SK-N-SH treated with all-trans-retinoic acid at 6 μM for 48 hours (cell line): ENCODE measurements at regions not wholly inside any gene's neighbourhood (a gene's known extent, or its start where the extent isn't known, plus 50 kb on each side); places are given as distances from the start of the nearest gene placed in this dataset.

Experiments used
- ATAC-seq: fragments of 200-7000 bp; cut with Tn5 transposase; 3 replicates; pipeline ENCODE4 v1.9.1; 2020; ENCODE audit warnings: mild to moderate bottlenecking, moderate library complexity
- ARNTL ChIP-seq: fragments of 450-650 bp; formaldehyde crosslinking; IDR thresholded peaks from 2 replicates; pipeline ENCODE4 v1.5.0; 2020; ENCODE audit warnings: low read depth, mild to moderate bottlenecking, moderate library complexity, borderline replicate concordance
- BACH2 ChIP-seq: fragments of 250-450 bp; sonication (Bioruptor Pico); IDR thresholded peaks from 2 replicates; pipeline ENCODE4 v1.9.0; 2021; ENCODE audit warnings: mild to moderate bottlenecking, borderline replicate concordance
- CSDC2 ChIP-seq: fragments of 250-450 bp; sonication (Bioruptor Pico); IDR thresholded peaks from 2 replicates; pipeline ENCODE4 v1.5.0; 2020; ENCODE audit warnings: mild to moderate bottlenecking, moderate library complexity
- CSRNP3 ChIP-seq: fragments of 250-450 bp; sonication (Bioruptor Pico); IDR thresholded peaks from 2 replicates; pipeline ENCODE4 v1.5.1; 2021; ENCODE audit warnings: mild to moderate bottlenecking, moderate library complexity
- ESRRG ChIP-seq: fragments of 250-450 bp; sonication (Bioruptor Pico); IDR thresholded peaks from 2 replicates; pipeline ENCODE4 v1.6.1; 2021; ENCODE audit warnings: mild to moderate bottlenecking
- OSR1 ChIP-seq: fragments of 250-450 bp; sonication (Bioruptor Pico); IDR thresholded peaks from 2 replicates; pipeline ENCODE4 v1.8.0; 2022; ENCODE audit warnings: moderate library complexity, mild to moderate bottlenecking, inconsistent platforms
- PATZ1 ChIP-seq: fragments of 250-450 bp; sonication (Bioruptor Pico); IDR thresholded peaks from 2 replicates; pipeline ENCODE4 v1.8.0; 2020; ENCODE audit warnings: mild to moderate bottlenecking, moderate library complexity, borderline replicate concordance
- POU6F1 ChIP-seq: fragments of 250-450 bp; sonication (Bioruptor Pico); IDR thresholded peaks from 2 replicates; pipeline ENCODE4 v1.8.0; 2021; ENCODE audit warnings: low read depth, mild to moderate bottlenecking, moderate library complexity, borderline replicate concordance
- PPARA ChIP-seq: fragments of 250-450 bp; sonication (Bioruptor Pico); IDR thresholded peaks from 2 replicates; pipeline ENCODE4 v1.5.0; 2020; ENCODE audit warnings: mild to moderate bottlenecking, borderline replicate concordance
- SNAI2 ChIP-seq: fragments of 250-450 bp; sonication (Bioruptor Pico); IDR thresholded peaks from 2 replicates; pipeline ENCODE4 v1.5.0; 2020; ENCODE audit warnings: mild to moderate bottlenecking, moderate library complexity
- TCF4 ChIP-seq: fragments of 250-450 bp; sonication (Bioruptor Pico); IDR thresholded peaks from 2 replicates; pipeline ENCODE4 v1.8.0; 2021; ENCODE audit warnings: mild to moderate bottlenecking, moderate library complexity, borderline replicate concordance
- TOX ChIP-seq: fragments of 250-450 bp; sonication (Bioruptor Pico); IDR thresholded peaks from 2 replicates; pipeline ENCODE4 v1.8.0; 2021; ENCODE audit warnings: mild to moderate bottlenecking, moderate library complexity, borderline replicate concordance
- TSHZ2 ChIP-seq: fragments of 250-450 bp; sonication (Bioruptor Pico); IDR thresholded peaks from 2 replicates; pipeline ENCODE4 v1.5.0; 2020; ENCODE audit warnings: mild to moderate bottlenecking, moderate library complexity
- ZFP30 ChIP-seq: fragments of 450-650 bp; formaldehyde crosslinking; IDR thresholded peaks from 2 replicates; pipeline ENCODE4 v1.5.0; 2022; ENCODE audit warnings: mild to moderate bottlenecking, moderate library complexity
- ZNF70 ChIP-seq: fragments of 450-650 bp; formaldehyde crosslinking; IDR thresholded peaks from 2 replicates; pipeline ENCODE4 v1.5.0; 2020; ENCODE audit warnings: mild to moderate bottlenecking, moderate library complexity
- ZNF8 ChIP-seq: fragments of 450-650 bp; formaldehyde crosslinking; IDR thresholded peaks from 2 replicates; pipeline ENCODE4 v1.5.0; 2020; ENCODE audit warnings: mild to moderate bottlenecking, moderate library complexity

- no peak for ATAC-seq
Observed at GRCh38 chr3:191972714-191973398, 511.9 kb downstream of the PYDC2 start.

GRCh38 chr3:191973820-191974219 lies 512.9 kb downstream of the PYDC2 start:
- ATAC-seq: no peak
- no peak for TF ChIP-seq PPARA
- no peak for TF ChIP-seq PATZ1 (CRISPR knock-in tag)
- no peak for TF ChIP-seq ZFP30 (CRISPR knock-in tag)
- no peak for TF ChIP-seq CSDC2 (CRISPR knock-in tag)
- TF ChIP-seq ZNF8 (CRISPR knock-in tag): no peak
- no peak for TF ChIP-seq OSR1 (CRISPR knock-in tag)
- no peak for TF ChIP-seq TOX (CRISPR knock-in tag)
- TF ChIP-seq BACH2 (CRISPR knock-in tag): no peak
- TF ChIP-seq ESRRG: no peak
- no peak for TF ChIP-seq ARNTL (CRISPR knock-in tag)
- TF ChIP-seq ZNF70: no peak
- no peak for TF ChIP-seq CSRNP3
- TF ChIP-seq TSHZ2 (CRISPR knock-in tag): no peak

More at GRCh38 chr3:191972714-191973398, 511.9 kb downstream of the PYDC2 start:
- TF ChIP-seq TOX (CRISPR knock-in tag) (no peak), POU6F1 (no peak), ZFP30 (CRISPR knock-in tag) (no peak), TSHZ2 (CRISPR knock-in tag) (no peak), OSR1 (CRISPR knock-in tag) (no peak), SNAI2 (CRISPR knock-in tag) (no peak), ESRRG (no peak), PATZ1 (CRISPR knock-in tag) (no peak), TCF4 (CRISPR knock-in tag) (no peak)
- TF ChIP-seq, all 23 proteins: peak for 0
